AG04449 (cell line): ENCODE measurements at regions not wholly inside any gene's neighbourhood (a gene's known extent, or its start where the extent isn't known, plus 50 kb on each side); places are given as distances from the start of the nearest gene placed in this dataset.

Experiments
- CTCF ChIA-PET: fragments of 350-600 bp; formaldehyde crosslinking; extraction: SDS; loops from one replicate; lab custom pipeline; 2021; ENCODE audit warnings: antibody characterized with exemption; lab: Yijun Ruan, JAX
- POLR2A ChIA-PET: fragments of 400-600, 350-600 bp; formaldehyde crosslinking; extraction: SDS; loops from one replicate; lab custom pipeline; 2020; ENCODE audit warnings: antibody characterized with exemption, inconsistent platforms; lab: Yijun Ruan, JAX
- DNase-seq: peaks from one replicate; pipeline ENCODE4 v3.0.0-alpha.2; 2010; ENCODE audit warnings: low read depth, low spot score
- H3K4me3 ChIP-seq: 2 replicates; pipeline ENCODE4 v1.5.1; 2011; ENCODE audit warnings: low read depth, mild to moderate bottlenecking, control low read depth, low read length
- CTCF ChIP-seq: IDR thresholded peaks from one replicate; pipeline ENCODE4 v1.5.1; 2011; ENCODE audit warnings: mild to moderate bottlenecking, moderate library complexity, low read length, control low read depth, inconsistent platforms; ENCODE audit not compliant: insufficient read depth; ENCODE audit errors: missing control alignments

DNA sequence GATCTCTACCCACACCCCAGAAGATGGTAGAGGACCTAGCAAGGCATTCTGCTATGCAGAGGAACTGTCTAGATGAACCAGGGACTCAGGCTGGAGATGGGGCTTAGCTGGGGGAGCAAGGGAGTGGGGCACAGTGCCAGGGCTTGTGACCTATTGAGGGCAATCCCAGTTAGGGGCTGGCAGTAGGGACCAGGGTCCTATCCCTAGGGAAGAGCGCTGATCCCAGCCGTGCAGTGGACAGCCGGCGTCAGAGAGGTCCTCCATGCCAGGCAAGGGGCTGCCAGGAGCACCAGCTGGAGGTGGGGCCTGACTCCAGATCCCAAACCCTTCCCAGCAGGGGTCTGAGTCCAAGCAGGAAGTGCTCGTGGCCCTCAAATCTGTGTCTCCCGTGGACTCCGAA is 52.7 kb upstream of the NEURL1B start:
- H3K4me3 ChIP-seq: no peak overlapping the region
- no peak for TF ChIP-seq CTCF
- ChIA-PET POLR2A (no interaction called here), CTCF (no interaction called here)
- DNase-seq: no peak

DNA sequence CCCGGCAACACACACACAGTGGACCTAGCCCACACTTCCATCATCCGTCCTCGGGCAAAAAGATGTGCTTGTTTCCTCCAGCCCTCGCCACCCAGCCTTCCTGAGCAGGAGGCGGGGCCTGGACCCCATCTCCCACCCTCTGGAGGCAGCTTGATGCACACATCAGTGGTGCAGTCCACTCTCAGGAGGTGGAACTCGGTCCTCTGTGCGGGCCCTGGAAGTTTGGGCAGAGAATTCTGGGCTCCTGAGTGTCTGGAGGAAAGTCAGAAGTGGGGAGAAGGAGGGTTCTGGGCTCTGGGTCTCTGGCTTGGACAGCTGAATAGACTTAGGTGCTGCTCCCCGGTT is 54.0 kb upstream of the NEURL1B start:
- no peak for TF ChIP-seq CTCF
- CTCF ChIA-PET: no interaction called here
- POLR2A ChIA-PET: no interaction called here
- no peak overlapping the region for H3K4me3 ChIP-seq
- DNase-seq: no peak

DNA sequence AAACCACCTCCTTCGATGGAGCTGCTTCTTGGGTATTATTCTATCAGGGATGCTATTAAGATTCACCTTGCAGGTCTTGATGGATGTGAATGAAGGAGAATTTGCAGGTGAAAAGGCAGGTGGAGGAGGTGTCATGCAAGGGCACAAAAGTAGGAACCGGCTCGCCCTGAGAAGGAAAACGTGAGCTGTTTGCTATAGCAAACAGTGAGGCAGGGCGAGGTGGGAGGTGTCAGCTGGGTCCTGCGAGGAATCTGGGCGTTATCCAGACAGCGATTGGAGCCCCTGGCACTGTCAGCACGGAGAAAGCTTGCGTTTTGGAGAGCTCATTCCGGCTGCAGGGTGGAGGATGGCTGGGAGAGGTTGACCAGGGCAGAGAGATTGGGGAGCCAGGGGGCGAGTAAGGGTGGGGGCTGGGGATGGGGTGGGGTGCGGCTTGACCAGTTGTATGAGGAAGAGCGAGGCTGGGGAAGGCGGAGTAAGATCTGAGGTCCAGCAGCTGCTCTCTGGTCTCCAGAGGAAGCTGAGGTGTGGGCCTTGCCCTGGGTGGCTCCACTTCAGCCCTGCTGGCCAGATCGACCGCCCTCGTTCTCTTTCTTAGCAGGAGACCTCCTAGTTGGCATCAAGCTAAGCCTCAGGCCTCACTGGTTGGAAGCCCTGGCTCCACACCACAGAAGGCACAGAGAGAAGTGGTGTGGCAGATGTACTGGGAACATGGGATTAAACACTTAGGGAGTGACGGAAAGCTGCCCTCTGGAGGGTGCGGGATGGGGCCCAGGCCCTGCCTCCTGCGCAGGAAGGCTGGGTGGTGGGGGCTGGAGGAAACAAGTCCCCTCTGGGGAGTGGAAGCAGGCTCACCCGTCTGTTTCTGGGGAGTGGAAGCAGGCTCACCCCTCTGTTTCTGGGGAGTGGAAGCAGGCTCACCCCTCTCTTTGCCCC is 54.7 kb upstream of the NEURL1B start:
- POLR2A ChIA-PET: no interaction called here
- TF ChIP-seq CTCF: no peak
- H3K4me3 ChIP-seq: no peak overlapping the region
- no peak for DNase-seq
- CTCF ChIA-PET: interaction anchor here (0.9 kb wide), 1 partner anchor 112 kb away, joined by 3 read pairs; no protein-coding TSS in a partner anchor

GRCh38 chr5:172585114-172585513 is 55.9 kb upstream of the NEURL1B start:
- DNase-seq: no peak
- CTCF ChIA-PET: no interaction called here
- no peak for TF ChIP-seq CTCF
- no peak overlapping the region for H3K4me3 ChIP-seq
- POLR2A ChIA-PET: no interaction called here

- CTCF ChIA-PET: no interaction called here
These were observed 56.4 kb upstream of the NEURL1B start for GRCh38 chr5:172584638-172585037.

More at GRCh38 chr5:172584638-172585037, 56.4 kb upstream of the NEURL1B start:
- TF ChIP-seq CTCF: no peak
- no peak overlapping the region for H3K4me3 ChIP-seq
- POLR2A ChIA-PET: no interaction called here
- no peak for DNase-seq
